NB4 (cell line): ENCODE measurements at regions not wholly inside any gene's neighbourhood (a gene's known extent, or its start where the extent isn't known, plus 50 kb on each side); places are given as distances from the start of the nearest gene placed in this dataset.

ENCODE experiments used
- DNase-seq: peaks from one replicate; pipeline ENCODE4 v3.0.0; 2010; ENCODE audit warnings: low read depth
- H3K4me3 ChIP-seq: one replicate; pipeline ENCODE4 v1.5.1; 2011; ENCODE audit warnings: mild to moderate bottlenecking, low read depth, low read length, moderate library complexity
- CTCF ChIP-seq: IDR thresholded peaks from one replicate; pipeline ENCODE4 v1.5.1; 2012; ENCODE audit warnings: low read depth, low read length
- MAX ChIP-seq: IDR thresholded peaks from 2 replicates; pipeline ENCODE4 v1.6.1; 2011; ENCODE audit warnings: low read depth, low read length
- MYC ChIP-seq: IDR thresholded peaks from 2 replicates; pipeline ENCODE4 v1.6.1; 2011; ENCODE audit warnings: low read depth, low read length
- POLR2A ChIP-seq: IDR thresholded peaks from 2 replicates; pipeline ENCODE4 v1.6.1; 2011; ENCODE audit warnings: mild to moderate bottlenecking; ENCODE audit not compliant: insufficient read length; ENCODE audit errors: extremely low read depth

DNA sequence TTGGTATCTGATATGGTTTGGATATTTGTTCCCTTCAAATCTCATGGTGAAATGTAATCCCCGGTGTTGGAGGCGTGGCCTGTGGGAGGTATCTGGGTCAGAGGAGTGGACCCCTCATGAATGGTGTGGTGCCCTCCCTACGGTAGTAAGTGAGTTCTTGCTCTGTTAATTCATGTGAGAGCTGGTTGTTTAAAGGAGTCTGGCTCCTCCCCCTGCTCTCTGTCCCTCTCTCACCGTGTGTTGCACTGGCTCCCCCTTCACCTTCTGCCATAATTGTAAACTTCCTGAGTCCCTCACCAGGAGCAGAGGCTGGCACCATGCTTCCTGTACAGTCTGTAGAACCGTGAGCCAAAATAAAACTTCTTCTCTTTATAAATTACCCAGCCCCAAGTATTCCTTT, 246.9 kb upstream of the AGTR1 start:
- no peak overlapping the region for H3K4me3 ChIP-seq
- TF ChIP-seq CTCF, result no peak
- TF ChIP-seq MAX, result no peak
- TF ChIP-seq POLR2A, result no peak
- TF ChIP-seq MYC, result no peak
- no peak for DNase-seq

GRCh38 chr3:148451969-148452368, 245.7 kb upstream of the AGTR1 start:
- TF ChIP-seq MYC (no peak), MAX (no peak), CTCF (no peak), POLR2A (no peak)
- DNase-seq, result no peak
- H3K4me3 ChIP-seq, result no peak overlapping the region

- TF ChIP-seq MYC, result no peak
- no peak for TF ChIP-seq CTCF
- TF ChIP-seq MAX, result no peak
- TF ChIP-seq POLR2A, result no peak
- no peak overlapping the region for H3K4me3 ChIP-seq
- DNase-seq, result no peak
These were observed 243.9 kb upstream of the AGTR1 start for GRCh38 chr3:148453781-148454191.

DNA sequence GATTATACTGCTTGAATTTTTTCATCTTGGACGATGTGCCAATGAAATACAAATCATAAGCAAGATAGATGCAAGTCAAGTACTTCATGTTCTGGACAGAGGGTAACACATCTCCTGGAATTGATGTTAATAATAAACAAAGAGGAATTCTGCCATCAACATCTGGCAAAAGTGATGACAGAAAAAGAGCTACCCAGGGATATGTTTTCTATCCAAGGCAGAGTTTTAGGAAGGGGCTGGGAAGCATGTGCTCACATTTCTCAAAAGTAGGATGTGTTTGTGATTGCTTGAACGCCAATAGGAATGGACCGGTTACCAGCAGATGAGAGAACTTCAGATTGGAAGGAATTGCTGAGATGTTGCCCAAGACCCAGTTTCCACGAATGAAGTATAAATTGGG, 242.6 kb upstream of the AGTR1 start:
- TF ChIP-seq MYC (no peak), MAX (no peak), POLR2A (no peak), CTCF (no peak)
- no peak overlapping the region for H3K4me3 ChIP-seq
- no peak for DNase-seq

DNA sequence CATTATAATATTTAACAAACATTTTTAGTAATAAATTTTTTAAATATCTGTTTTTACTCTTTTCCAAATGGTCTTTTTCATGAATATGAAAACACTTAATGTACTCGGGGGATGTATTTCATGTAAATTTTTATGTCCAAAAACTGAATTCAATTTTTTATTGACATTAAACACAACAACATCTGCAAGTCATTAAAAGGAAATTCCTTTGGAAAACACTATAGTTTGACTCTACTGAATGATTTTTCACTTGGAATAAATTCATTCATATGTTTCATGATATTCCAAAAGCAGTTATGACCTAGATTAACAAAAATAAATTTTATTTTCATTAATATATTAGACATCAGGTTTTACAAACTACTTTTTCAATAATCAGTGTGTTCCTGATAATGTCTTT, 239.8 kb upstream of the AGTR1 start:
- no peak overlapping the region for H3K4me3 ChIP-seq
- no peak for TF ChIP-seq MAX
- no peak for TF ChIP-seq MYC
- no peak for TF ChIP-seq POLR2A
- TF ChIP-seq CTCF, result no peak

DNA sequence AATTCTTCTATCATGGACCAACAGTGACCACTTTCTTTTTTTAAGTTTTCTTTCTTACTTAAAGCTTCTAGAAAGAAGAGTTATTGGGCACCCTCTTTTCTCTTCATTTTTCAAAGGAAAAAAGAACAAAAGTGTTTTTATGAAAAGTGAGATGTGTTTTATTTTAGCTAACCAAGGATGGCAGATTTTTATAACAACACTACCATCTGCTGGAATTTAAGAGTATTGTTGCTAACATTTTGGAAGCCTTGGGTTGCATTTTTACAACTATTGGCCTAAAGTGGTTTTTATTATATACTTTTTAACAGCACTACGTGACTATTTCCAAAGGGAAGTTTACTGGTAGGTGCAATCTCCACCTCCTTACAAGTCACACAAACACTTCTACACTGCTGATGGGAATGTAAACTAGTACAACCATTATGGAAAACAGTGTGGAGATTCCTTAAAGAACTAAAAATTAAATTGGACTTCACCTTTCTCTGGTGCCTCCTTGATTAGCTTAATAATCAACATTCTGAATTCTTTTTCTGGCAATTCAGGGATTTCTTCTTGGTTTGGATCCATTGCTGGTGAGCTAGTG, 237.7 kb upstream of the AGTR1 start:
- peak; percentile 14 for DNase-seq
- peak; percentile 11 for TF ChIP-seq CTCF
- TF ChIP-seq MAX, result no peak
- H3K4me3 ChIP-seq, result no peak overlapping the region

More for the DNA sequence above, 239.8 kb upstream of the AGTR1 start:
- no peak for DNase-seq
